Hepatocyte (in vitro differentiated cells): ENCODE measurements at regions not wholly inside any gene's neighbourhood (a gene's known extent, or its start where the extent isn't known, plus 50 kb on each side); places are given as distances from the start of the nearest gene placed in this dataset.

Source experiments
- DNase-seq: peaks from one replicate; pipeline ENCODE4 v3.0.0-alpha.2; 2016; ENCODE audit warnings: low spot score
- H2AFZ ChIP-seq: fragments of 200-600 bp; sonication (generic); 2 replicates; pipeline ENCODE4 v1.6.0; 2016; ENCODE audit warnings: antibody characterized with exemption, mild to moderate bottlenecking
- H3K27ac ChIP-seq: fragments of 200-600 bp; sonication (generic); 2 replicates; pipeline ENCODE4 v1.5.1; 2016; ENCODE audit warnings: mild to moderate bottlenecking
- H3K27me3 ChIP-seq: fragments of 200-600 bp; sonication (generic); 2 replicates; pipeline ENCODE4 v1.6.1; 2016
- H3K36me3 ChIP-seq: fragments of 200-600 bp; sonication (generic); replicated peaks from 2 replicates; pipeline ENCODE4 v1.5.1; 2016; ENCODE audit warnings: low read depth; ENCODE audit not compliant: insufficient read depth
- H3K4me1 ChIP-seq: fragments of 200-600 bp; sonication (generic); 2 replicates; pipeline ENCODE4 v1.5.1; 2016; ENCODE audit warnings: mild to moderate bottlenecking, moderate library complexity; ENCODE audit not compliant: insufficient read depth
- H3K4me2 ChIP-seq: fragments of 200-600 bp; sonication (generic); 2 replicates; pipeline ENCODE4 v1.6.0; 2016
- H3K4me3 ChIP-seq: fragments of 200-600 bp; sonication (generic); 2 replicates; pipeline ENCODE4 v1.5.1; 2016; ENCODE audit warnings: mild to moderate bottlenecking
- H3K79me2 ChIP-seq: fragments of 200-600 bp; sonication (generic); 2 replicates; pipeline ENCODE4 v1.6.0; 2017; ENCODE audit warnings: mild to moderate bottlenecking
- H3K9me2 ChIP-seq: fragments of 200-600 bp; sonication (generic); replicated peaks from 2 replicates; pipeline ENCODE4 v1.6.0; 2017; ENCODE audit warnings: mild to moderate bottlenecking; ENCODE audit not compliant: insufficient read depth
- H3K9me3 ChIP-seq: fragments of 200-600 bp; sonication (generic); 2 replicates; pipeline ENCODE4 v1.5.1; 2016; ENCODE audit warnings: low read depth, mild to moderate bottlenecking
- H4K20me1 ChIP-seq: fragments of 200-600 bp; sonication (generic); 2 replicates; pipeline ENCODE4 v1.6.0; 2016; ENCODE audit warnings: mild to moderate bottlenecking; ENCODE audit not compliant: insufficient read depth, poor library complexity, severe bottlenecking
- CTCF ChIP-seq: fragments of 200-600 bp; sonication (generic); IDR thresholded peaks from 2 replicates; pipeline ENCODE4 v1.5.1; 2016; ENCODE audit warnings: antibody characterized with exemption, mild to moderate bottlenecking; ENCODE audit not compliant: poor library complexity
- EZH2 ChIP-seq: fragments of 200-600 bp; sonication (generic); IDR thresholded peaks from 2 replicates; pipeline ENCODE4 v1.6.1; 2016; ENCODE audit warnings: antibody characterized with exemption, mild to moderate bottlenecking, borderline replicate concordance
- EZH2phosphoT487 ChIP-seq: fragments of 200-600 bp; sonication (generic); IDR thresholded peaks from one replicate; pipeline ENCODE4 v1.6.1; 2018; ENCODE audit warnings: antibody characterized with exemption, mild to moderate bottlenecking, low read depth, moderate library complexity; ENCODE audit not compliant: unreplicated experiment, severe bottlenecking
- WGBS: methylation state at CpG from one replicate; pipeline ENCODE4 v1.1.6; 2016; ENCODE audit warnings: low lambda C conversion rate; ENCODE audit errors: missing lambda C conversion rate; 5-methylcytosine and 5-hydroxymethylcytosine counted together

GRCh38 chr18:24819141-24819890 is 358.9 kb downstream of the HRH4 start:
- TF ChIP-seq EZH2phosphoT487: no peak
- no peak for TF ChIP-seq EZH2
- no peak for TF ChIP-seq CTCF
- Histone ChIP-seq H3K36me3 (no peaks in the 10 kb centered on the region), H2AFZ (no peak overlapping the region), H3K79me2 (no peaks in the 10 kb centered on the region), H3K4me2 (no peak overlapping the region), H3K9me3 (no peaks in the 10 kb centered on the region), H3K4me1 (no peaks in the 10 kb centered on the region), H3K27ac (no peak overlapping the region), H4K20me1 (no peaks in the 10 kb centered on the region), H3K4me3 (no peak overlapping the region), H3K27me3 (no peaks in the 10 kb centered on the region), H3K9me2 (no peaks in the 10 kb centered on the region)
- whole genome bisulfite sequencing: 83% methylated on average over 7 of the region's 7 CpGs
- no peak for DNase-seq

GRCh38 chr18:24825397-24825796 is 365.0 kb downstream of the HRH4 start:
- TF ChIP-seq EZH2 (no peak), CTCF (no peak), EZH2phosphoT487 (no peak)
- no peaks in the 10 kb centered on the region for H3K4me1 ChIP-seq
- H3K27me3 ChIP-seq: no peaks in the 10 kb centered on the region
- no peak overlapping the region for H2AFZ ChIP-seq
- no peaks in the 10 kb centered on the region for H3K9me3 ChIP-seq
- H3K4me2 ChIP-seq: no peak overlapping the region
- no peaks in the 10 kb centered on the region for H3K79me2 ChIP-seq
- WGBS: 94% methylated on average over 1 of the region's 1 CpG
- H4K20me1 ChIP-seq: no peaks in the 10 kb centered on the region
- H3K4me3 ChIP-seq: no peak overlapping the region
- no peaks in the 10 kb centered on the region for H3K36me3 ChIP-seq
- no peak overlapping the region for H3K27ac ChIP-seq
- DNase-seq: no peak
- H3K9me2 ChIP-seq: no peaks in the 10 kb centered on the region

GRCh38 chr18:24826605-24827004 is 366.2 kb downstream of the HRH4 start:
- Histone ChIP-seq H3K36me3 (no peaks in the 10 kb centered on the region), H3K27me3 (no peaks in the 10 kb centered on the region), H2AFZ (no peak overlapping the region), H4K20me1 (no peaks in the 10 kb centered on the region), H3K9me3 (no peaks in the 10 kb centered on the region), H3K27ac (no peak overlapping the region), H3K4me2 (no peak overlapping the region), H3K9me2 (no peaks in the 10 kb centered on the region), H3K4me3 (no peak overlapping the region), H3K79me2 (no peaks in the 10 kb centered on the region), H3K4me1 (peaks cover 2% of the 10 kb centered on the region)
- DNase-seq: no peak
- no peak for TF ChIP-seq EZH2
- no peak for TF ChIP-seq EZH2phosphoT487
- no peak for TF ChIP-seq CTCF
- 70% methylated on average over 2 of the region's 2 CpGs for WGBS
